ENCODE measurements at regions not wholly inside any gene's neighbourhood (a gene's known extent, or its start where the extent isn't known, plus 50 kb on each side); places are given as distances from the start of the nearest gene placed in this dataset.
"Not testable (repeated sequence)": the region's sequence is repeated elsewhere in the genome, so short reads cannot be mapped to it uniquely, and the experiment has no call there.

DNA sequence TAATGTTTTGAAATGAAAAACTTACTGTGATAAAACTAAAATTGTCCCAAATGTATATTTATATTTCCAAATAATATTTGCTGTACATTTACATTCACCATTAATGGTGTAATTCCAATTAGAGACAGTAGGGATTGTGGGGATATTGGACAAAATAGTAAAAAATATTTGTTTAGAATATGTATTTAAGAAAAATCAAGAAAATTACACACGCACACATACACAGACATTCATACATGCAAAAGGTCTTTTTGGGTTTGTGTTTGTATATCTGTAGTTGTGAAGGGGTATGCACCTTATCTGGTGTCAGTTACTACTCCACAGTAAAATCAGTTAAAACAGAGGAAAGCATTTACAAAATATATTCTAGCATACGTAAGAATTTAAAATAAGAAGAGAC, 435.9 kb upstream of the ZNF804A start:
- intact Hi-C loops (cut with DNase I; ENCODE audit: low total_unique reads): no loop called here
- Histone ChIP-seq H3K9me3 (no peaks in the 10 kb centered on the region), H3K27me3 (no peaks in the 10 kb centered on the region), H3K4me1 (no peaks in the 10 kb centered on the region), H3K4me3 (no peak overlapping the region), H3K36me3 (no peaks in the 10 kb centered on the region), H3K27ac (no peak overlapping the region)
- no peak for DNase-seq
- TF ChIP-seq, protein P1, sequence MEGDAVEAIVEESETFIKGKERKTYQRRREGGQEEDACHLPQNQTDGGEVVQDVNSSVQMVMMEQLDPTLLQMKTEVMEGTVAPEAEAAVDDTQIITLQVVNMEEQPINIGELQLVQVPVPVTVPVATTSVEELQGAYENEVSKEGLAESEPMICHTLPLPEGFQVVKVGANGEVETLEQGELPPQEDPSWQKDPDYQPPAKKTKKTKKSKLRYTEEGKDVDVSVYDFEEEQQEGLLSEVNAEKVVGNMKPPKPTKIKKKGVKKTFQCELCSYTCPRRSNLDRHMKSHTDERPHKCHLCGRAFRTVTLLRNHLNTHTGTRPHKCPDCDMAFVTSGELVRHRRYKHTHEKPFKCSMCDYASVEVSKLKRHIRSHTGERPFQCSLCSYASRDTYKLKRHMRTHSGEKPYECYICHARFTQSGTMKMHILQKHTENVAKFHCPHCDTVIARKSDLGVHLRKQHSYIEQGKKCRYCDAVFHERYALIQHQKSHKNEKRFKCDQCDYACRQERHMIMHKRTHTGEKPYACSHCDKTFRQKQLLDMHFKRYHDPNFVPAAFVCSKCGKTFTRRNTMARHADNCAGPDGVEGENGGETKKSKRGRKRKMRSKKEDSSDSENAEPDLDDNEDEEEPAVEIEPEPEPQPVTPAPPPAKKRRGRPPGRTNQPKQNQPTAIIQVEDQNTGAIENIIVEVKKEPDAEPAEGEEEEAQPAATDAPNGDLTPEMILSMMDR (IDR thresholded peaks at IDR 0.05): no peak

DNA sequence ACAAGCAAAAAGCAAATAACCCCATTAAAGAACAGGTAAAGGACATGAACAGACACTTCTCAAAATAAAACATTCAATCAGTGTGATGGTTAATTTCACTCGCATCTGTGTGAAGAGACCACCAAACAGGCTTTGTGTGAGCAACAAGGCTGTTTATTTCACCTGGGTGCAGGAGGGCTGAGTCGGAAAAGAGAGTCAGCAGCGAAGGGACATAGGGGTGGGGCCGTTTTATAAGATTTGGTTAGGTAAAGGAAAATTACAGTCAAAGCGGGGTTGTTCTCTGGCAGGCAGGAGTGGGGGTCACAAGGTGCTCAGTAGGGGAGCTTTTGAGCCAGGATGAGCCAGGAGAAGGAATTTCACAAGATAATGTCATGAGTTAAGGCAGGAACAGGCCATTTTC, 429.5 kb upstream of the ZNF804A start:
- H3K4me3 ChIP-seq; H3K27me3 ChIP-seq; H3K36me3 ChIP-seq; H3K9me3 ChIP-seq; H3K4me1 ChIP-seq; H3K27ac ChIP-seq; intact Hi-C loops (cut with DNase I; ENCODE audit: low total_unique reads); DNase-seq: not testable (repeated sequence)

DNA sequence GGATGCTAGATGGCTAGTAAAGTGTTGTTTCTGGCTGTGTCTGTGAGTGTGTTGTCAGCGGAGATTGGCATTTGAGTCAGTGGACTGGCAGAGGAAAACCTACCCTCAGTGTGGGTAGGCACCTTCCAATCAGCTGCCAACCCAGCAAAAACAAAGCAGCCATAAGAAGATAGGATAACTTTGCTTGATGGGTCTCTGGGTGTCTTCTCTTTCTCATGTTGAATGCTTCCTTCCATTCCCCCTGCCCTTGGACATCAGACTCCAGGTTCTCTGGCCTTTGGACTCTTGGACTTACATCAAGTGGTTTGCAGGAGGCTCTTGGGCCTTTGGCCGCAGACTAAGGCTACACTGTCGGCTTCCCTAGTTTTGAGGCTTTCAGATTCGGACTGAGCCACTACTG, 429.0 kb upstream of the ZNF804A start:
- Histone ChIP-seq H3K27ac (no peak overlapping the region), H3K4me1 (no peaks in the 10 kb centered on the region), H3K9me3 (no peaks in the 10 kb centered on the region), H3K4me3 (no peak overlapping the region), H3K27me3 (no peaks in the 10 kb centered on the region), H3K36me3 (no peaks in the 10 kb centered on the region)
- TF ChIP-seq, protein P1 (IDR thresholded peaks at IDR 0.05): no peak
- intact Hi-C loops (cut with DNase I; ENCODE audit: low total_unique reads): no loop called here
- DNase-seq: no peak

DNA sequence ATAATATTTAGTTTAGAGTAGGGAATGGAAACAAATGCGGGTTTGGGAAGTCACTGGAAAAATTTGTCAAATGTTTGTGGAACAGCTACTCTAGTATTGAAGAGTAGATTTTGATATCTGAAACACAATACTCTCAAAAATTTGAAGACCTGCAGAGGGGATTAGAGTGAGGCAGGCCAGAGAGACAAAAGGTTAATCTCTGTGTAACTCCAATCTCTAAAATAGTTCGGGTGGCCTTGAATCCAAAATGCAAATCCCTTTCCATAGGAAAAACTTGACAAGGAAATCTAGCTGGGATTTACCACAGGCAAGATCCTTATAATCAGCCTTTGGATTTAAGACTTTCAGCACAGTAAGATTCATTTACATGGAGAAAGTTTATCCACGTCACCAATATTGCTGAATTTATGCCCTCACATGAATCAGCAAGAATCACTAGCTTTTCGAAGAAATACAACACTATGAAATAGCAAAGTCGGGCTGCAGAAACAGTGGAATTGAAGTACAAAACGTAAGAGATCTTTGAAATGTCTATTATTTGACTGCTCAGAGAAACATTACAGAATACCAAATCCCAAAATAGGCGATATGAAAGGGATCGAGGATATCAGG, 423.7 kb upstream of the ZNF804A start:
- Histone ChIP-seq H3K27ac (no peak overlapping the region), H3K36me3 (no peaks in the 10 kb centered on the region), H3K4me3 (no peak overlapping the region), H3K9me3 (no peaks in the 10 kb centered on the region), H3K27me3 (no peaks in the 10 kb centered on the region), H3K4me1 (no peaks in the 10 kb centered on the region)
- DNase-seq: no peak
- intact Hi-C loops (cut with DNase I; ENCODE audit: low total_unique reads): no loop called here
- TF ChIP-seq, protein P1 (IDR thresholded peaks at IDR 0.05): no peak

DNA sequence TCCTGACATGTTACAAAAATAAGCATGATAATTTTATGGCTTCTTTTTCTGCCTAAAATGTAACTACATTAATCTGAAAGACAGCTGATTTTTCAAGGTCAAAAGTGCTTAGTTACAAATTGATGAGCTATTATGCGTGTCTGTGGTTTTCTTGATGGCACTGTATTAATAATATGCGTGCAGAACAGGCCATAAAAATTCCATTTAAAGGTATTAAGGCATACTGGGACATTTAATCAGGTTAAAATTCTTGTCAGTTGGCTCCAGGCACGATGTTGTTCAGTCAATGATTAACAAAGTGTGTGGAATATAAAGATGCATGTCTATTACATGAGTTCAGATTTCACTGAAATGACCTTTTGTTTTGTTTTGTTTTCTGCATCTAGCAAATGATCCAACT, 420.1 kb upstream of the ZNF804A start:
- Histone ChIP-seq H3K9me3 (no peaks in the 10 kb centered on the region), H3K4me1 (no peaks in the 10 kb centered on the region), H3K36me3 (no peaks in the 10 kb centered on the region), H3K27ac (no peak overlapping the region), H3K4me3 (no peak overlapping the region), H3K27me3 (no peaks in the 10 kb centered on the region)
- TF ChIP-seq, protein P1 (IDR thresholded peaks at IDR 0.05): no peak
- DNase-seq: no peak
- intact Hi-C loops (cut with DNase I; ENCODE audit: low total_unique reads): no loop called here

DNA sequence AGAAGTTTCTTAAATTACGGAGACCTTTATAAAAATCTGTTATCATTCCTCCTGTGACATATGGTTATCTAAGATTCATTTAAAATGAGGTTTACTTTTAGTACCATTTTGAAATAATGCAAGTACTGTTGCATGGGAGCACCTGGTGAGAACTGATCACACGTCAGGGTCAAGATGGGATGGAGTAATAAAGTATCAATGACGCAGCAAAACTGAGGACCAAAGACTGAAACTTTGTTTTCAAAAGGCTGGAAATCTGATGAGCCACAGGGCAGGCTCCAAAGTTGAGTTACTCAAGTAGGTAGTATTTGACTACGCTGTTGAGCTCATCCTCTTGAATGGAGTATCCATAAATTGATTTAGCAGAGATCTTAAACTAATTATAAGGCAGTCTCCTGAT, 411.9 kb upstream of the ZNF804A start:
- Histone ChIP-seq H3K27me3 (no peaks in the 10 kb centered on the region), H3K4me1 (no peaks in the 10 kb centered on the region)
- no peak for DNase-seq

More for the DNA sequence above, 411.9 kb upstream of the ZNF804A start:
- Histone ChIP-seq H3K36me3 (no peaks in the 10 kb centered on the region), H3K27ac (no peak overlapping the region), H3K4me3 (no peak overlapping the region), H3K9me3 (no peaks in the 10 kb centered on the region)
- intact Hi-C loops (cut with DNase I; ENCODE audit: low total_unique reads): no loop called here
- TF ChIP-seq, protein P1 (IDR thresholded peaks at IDR 0.05): no peak

All from tibial artery (tissue), 4 donors.